H9 (cell line): ENCODE measurements at regions not wholly inside any gene's neighbourhood (a gene's known extent, or its start where the extent isn't known, plus 50 kb on each side); places are given as distances from the start of the nearest gene placed in this dataset.

Experiments used
- DNase-seq: peaks from one replicate; pipeline ENCODE4 v3.0.0-alpha.2; 2017
- H2AFZ ChIP-seq: one replicate; pipeline ENCODE4 v1.6.1; 2013; ENCODE audit warnings: mild to moderate bottlenecking, low read length, control low read depth, moderate library complexity
- H2AK5ac ChIP-seq: 2 replicates; pipeline ENCODE4 v1.6.1; 2013; ENCODE audit warnings: low read length, control low read depth, mixed read lengths; ENCODE audit not compliant: insufficient read length
- H2BK120ac ChIP-seq: one replicate; pipeline ENCODE4 v1.6.1; 2013; ENCODE audit warnings: low read depth, mild to moderate bottlenecking, low read length, control low read depth, inconsistent platforms; ENCODE audit not compliant: poor library complexity, severe bottlenecking
- H2BK12ac ChIP-seq: 2 replicates; pipeline ENCODE4 v1.6.1; 2013; ENCODE audit warnings: low read length, control low read depth, mixed read lengths, low read depth; ENCODE audit not compliant: insufficient read length
- H2BK15ac ChIP-seq: 2 replicates; pipeline ENCODE4 v1.6.1; 2013; ENCODE audit warnings: low read depth, low read length, control low read depth
- H2BK20ac ChIP-seq: one replicate; pipeline ENCODE4 v1.6.1; 2013; ENCODE audit warnings: low read depth, mild to moderate bottlenecking, low read length, control low read depth, inconsistent platforms; ENCODE audit not compliant: poor library complexity, severe bottlenecking
- H2BK5ac ChIP-seq: 2 replicates; pipeline ENCODE4 v1.6.1; 2013; ENCODE audit warnings: low read length, control low read depth, mixed read lengths; ENCODE audit not compliant: insufficient read length
- H3K14ac ChIP-seq: 2 replicates; pipeline ENCODE4 v1.6.1; 2013; ENCODE audit warnings: low read length, control low read depth; ENCODE audit not compliant: insufficient read depth
- H3K18ac ChIP-seq: 2 replicates; pipeline ENCODE4 v1.6.1; 2013; ENCODE audit warnings: low read depth, mild to moderate bottlenecking, mixed read lengths, low read length, control low read depth; ENCODE audit not compliant: insufficient read length
- H3K23ac ChIP-seq: 2 replicates; pipeline ENCODE4 v1.6.1; 2013; ENCODE audit warnings: low read length, control low read depth, mixed read lengths, low read depth; ENCODE audit not compliant: insufficient read length
- H3K23me2 ChIP-seq: 2 replicates; pipeline ENCODE4 v1.6.1; 2013; ENCODE audit warnings: low read depth, mild to moderate bottlenecking, mixed read lengths, low read length, control low read depth; ENCODE audit not compliant: insufficient read length, poor library complexity, severe bottlenecking
- H3K27ac ChIP-seq: 2 replicates; pipeline ENCODE4 v1.5.1; 2013; ENCODE audit warnings: low read length, control low read depth, mixed read lengths, low read depth; ENCODE audit not compliant: insufficient read length
- H3K27me3 ChIP-seq: 2 replicates; pipeline ENCODE4 v1.6.1; 2013; ENCODE audit warnings: low read length, control low read depth, inconsistent platforms; ENCODE audit not compliant: insufficient read depth
- H3K4ac ChIP-seq: 2 replicates; pipeline ENCODE4 v1.6.1; 2013; ENCODE audit warnings: low read depth, mild to moderate bottlenecking, control low read depth, inconsistent platforms, low read length, moderate library complexity
- H3K4me1 ChIP-seq: 2 replicates; pipeline ENCODE4 v1.6.1; 2013; ENCODE audit warnings: low read length, control low read depth, inconsistent platforms; ENCODE audit not compliant: insufficient read depth
- H3K4me2 ChIP-seq: 2 replicates; pipeline ENCODE4 v1.6.1; 2013; ENCODE audit warnings: low read length, control low read depth, mixed read lengths; ENCODE audit not compliant: insufficient read length, insufficient read depth
- H3K56ac ChIP-seq: 2 replicates; pipeline ENCODE4 v1.6.1; 2013; ENCODE audit warnings: low read depth, mild to moderate bottlenecking, mixed read lengths, low read length, control low read depth; ENCODE audit not compliant: insufficient read length
- H3K79me1 ChIP-seq: 2 replicates; pipeline ENCODE4 v1.6.1; 2013; ENCODE audit warnings: low read depth, mild to moderate bottlenecking, moderate library complexity, low read length, control low read depth, inconsistent platforms; ENCODE audit not compliant: insufficient read depth, poor library complexity, severe bottlenecking
- H3K79me2 ChIP-seq: 2 replicates; pipeline ENCODE4 v1.6.1; 2013; ENCODE audit warnings: low read length, control low read depth, inconsistent platforms; ENCODE audit not compliant: insufficient read depth
- H3K9ac ChIP-seq: 2 replicates; pipeline ENCODE4 v1.6.1; 2013; ENCODE audit warnings: low read length, control low read depth, mixed read lengths; ENCODE audit not compliant: insufficient read length; ENCODE audit errors: extremely low read depth
- H3K9me3 ChIP-seq: one replicate; pipeline ENCODE4 v1.6.1; 2013; ENCODE audit warnings: low read depth, low read length, inconsistent platforms; ENCODE audit not compliant: control insufficient read depth
- H3T11ph ChIP-seq: one replicate; pipeline ENCODE4 v1.6.1; 2013; ENCODE audit warnings: mild to moderate bottlenecking, low read length, control low read depth, inconsistent platforms
- H4K20me1 ChIP-seq: one replicate; pipeline ENCODE4 v1.6.1; 2013; ENCODE audit not compliant: control insufficient read depth, insufficient read length, insufficient read depth
- H4K5ac ChIP-seq: 2 replicates; pipeline ENCODE4 v1.6.1; 2013; ENCODE audit warnings: low read depth, mild to moderate bottlenecking, mixed read lengths, low read length, control low read depth; ENCODE audit not compliant: insufficient read length
- H4K8ac ChIP-seq: replicated peaks from 2 replicates; pipeline ENCODE4 v1.6.1; 2013; ENCODE audit warnings: low read length, control low read depth, mixed read lengths, low read depth; ENCODE audit not compliant: insufficient read length
- H4K91ac ChIP-seq: 2 replicates; pipeline ENCODE4 v1.6.1; 2013; ENCODE audit warnings: low read depth, mild to moderate bottlenecking, moderate library complexity, mixed read lengths, low read length, control low read depth; ENCODE audit not compliant: insufficient read length
- H3K27ac Mint-ChIP-seq, 3 experiments: 2 replicates in 2 of 3; 3 replicates in 1 of 3; pipeline ENCODE4 v1.8.0; 2020 to 2021; ENCODE audit warnings: mixed read lengths in 3 of 3, mild to moderate bottlenecking in 1 of 3, moderate library complexity in 1 of 3
- H3K27me3 Mint-ChIP-seq: 2 replicates; pipeline ENCODE4 v1.8.0; 2021; ENCODE audit warnings: low read depth, mild to moderate bottlenecking, moderate library complexity, mixed read lengths
- H3K36me3 Mint-ChIP-seq, 3 experiments: 2 replicates in 2 of 3; 3 replicates in 1 of 3; pipeline ENCODE4 v1.8.0; 2020 to 2021; ENCODE audit warnings: low read depth in 3 of 3, mixed read lengths in 3 of 3; ENCODE audit not compliant: insufficient read depth in 1 of 3
- H3K4me1 Mint-ChIP-seq, 2 experiments: 2 replicates each; pipeline ENCODE4 v1.8.0; 2020; ENCODE audit warnings: mixed read lengths in 2 of 2
- H3K4me3 Mint-ChIP-seq, 2 experiments: 2 replicates in 1 of 2; 3 replicates in 1 of 2; pipeline ENCODE4 v1.8.0; 2020 to 2021; ENCODE audit warnings: mild to moderate bottlenecking in 2 of 2, mixed read lengths in 2 of 2, moderate library complexity in 1 of 2
- H3K9me3 Mint-ChIP-seq, 2 experiments: 2 replicates in 1 of 2; 3 replicates in 1 of 2; pipeline ENCODE4 v1.8.0; 2020; ENCODE audit warnings: mild to moderate bottlenecking in 2 of 2, mixed read lengths in 2 of 2, moderate library complexity in 1 of 2
- WGBS: extraction: QIAGEN DNeasy Blood & Tissue Kit; methylation state at CpG from one replicate; pipeline ENCODE4 v1.1.7; 2013; ENCODE audit warnings: missing lambda C conversion rate, low lambda C conversion rate, mixed read lengths; ENCODE audit not compliant: insufficient read length; ENCODE audit errors: extremely low coverage; 5-methylcytosine and 5-hydroxymethylcytosine counted together
- TF ChIP-seq, protein P1 (sequence below): fragments of 200-600 bp; sonication (generic); conservative IDR thresholded peaks from 3 replicates; pipeline ENCODE4 v1.8.0; 2021; ENCODE audit warnings: antibody characterized with exemption, mild to moderate bottlenecking

- Histone ChIP-seq H3K56ac (no peak overlapping the region), H3K4me1 (no peaks in the 10 kb centered on the region), H3K9me3 (no peaks in the 10 kb centered on the region), H3K4me2 (no peak overlapping the region), H2AFZ (no peak overlapping the region), H3K23ac (no peak overlapping the region), H2BK15ac (no peak overlapping the region), H2BK12ac (no peak overlapping the region), H3K14ac (no peak overlapping the region), H3T11ph (no peak overlapping the region), H3K27ac (no peak overlapping the region), H3K23me2 (no peaks in the 10 kb centered on the region), H4K20me1 (no peaks in the 10 kb centered on the region), H2BK5ac (no peak overlapping the region), H4K91ac (no peak overlapping the region), H2BK20ac (no peak overlapping the region), H3K9ac (no peak overlapping the region), H3K27me3 (no peaks in the 10 kb centered on the region), H3K79me1 (no peaks in the 10 kb centered on the region), H3K79me2 (no peaks in the 10 kb centered on the region), H4K8ac (no peak overlapping the region), H4K5ac (no peak overlapping the region), H2BK120ac (no peak overlapping the region), H3K4ac (no peak overlapping the region), H2AK5ac (no peak overlapping the region), H3K18ac (no peak overlapping the region)
- TF ChIP-seq, protein P1, sequence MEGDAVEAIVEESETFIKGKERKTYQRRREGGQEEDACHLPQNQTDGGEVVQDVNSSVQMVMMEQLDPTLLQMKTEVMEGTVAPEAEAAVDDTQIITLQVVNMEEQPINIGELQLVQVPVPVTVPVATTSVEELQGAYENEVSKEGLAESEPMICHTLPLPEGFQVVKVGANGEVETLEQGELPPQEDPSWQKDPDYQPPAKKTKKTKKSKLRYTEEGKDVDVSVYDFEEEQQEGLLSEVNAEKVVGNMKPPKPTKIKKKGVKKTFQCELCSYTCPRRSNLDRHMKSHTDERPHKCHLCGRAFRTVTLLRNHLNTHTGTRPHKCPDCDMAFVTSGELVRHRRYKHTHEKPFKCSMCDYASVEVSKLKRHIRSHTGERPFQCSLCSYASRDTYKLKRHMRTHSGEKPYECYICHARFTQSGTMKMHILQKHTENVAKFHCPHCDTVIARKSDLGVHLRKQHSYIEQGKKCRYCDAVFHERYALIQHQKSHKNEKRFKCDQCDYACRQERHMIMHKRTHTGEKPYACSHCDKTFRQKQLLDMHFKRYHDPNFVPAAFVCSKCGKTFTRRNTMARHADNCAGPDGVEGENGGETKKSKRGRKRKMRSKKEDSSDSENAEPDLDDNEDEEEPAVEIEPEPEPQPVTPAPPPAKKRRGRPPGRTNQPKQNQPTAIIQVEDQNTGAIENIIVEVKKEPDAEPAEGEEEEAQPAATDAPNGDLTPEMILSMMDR: no peak
- Mint-ChIP-seq H3K4me1 (no peaks in the 10 kb centered on the region), H3K9me3 (no peaks in the 10 kb centered on the region), H3K4me3 (no peak overlapping the region), H3K36me3 (no peaks in the 10 kb centered on the region), H3K27me3 (no peaks in the 10 kb centered on the region), H3K27ac (no peak overlapping the region)
- DNase-seq: no peak
- no CpG with 5 or more reads among the region's 5 CpGs for WGBS
Measured at GRCh38 chr9:11148189-11148588, 535.4 kb upstream of the PTPRD start.
